ENCODE measurements at regions not wholly inside any gene's neighbourhood (a gene's known extent, or its start where the extent isn't known, plus 50 kb on each side); places are given as distances from the start of the nearest gene placed in this dataset.

DNA sequence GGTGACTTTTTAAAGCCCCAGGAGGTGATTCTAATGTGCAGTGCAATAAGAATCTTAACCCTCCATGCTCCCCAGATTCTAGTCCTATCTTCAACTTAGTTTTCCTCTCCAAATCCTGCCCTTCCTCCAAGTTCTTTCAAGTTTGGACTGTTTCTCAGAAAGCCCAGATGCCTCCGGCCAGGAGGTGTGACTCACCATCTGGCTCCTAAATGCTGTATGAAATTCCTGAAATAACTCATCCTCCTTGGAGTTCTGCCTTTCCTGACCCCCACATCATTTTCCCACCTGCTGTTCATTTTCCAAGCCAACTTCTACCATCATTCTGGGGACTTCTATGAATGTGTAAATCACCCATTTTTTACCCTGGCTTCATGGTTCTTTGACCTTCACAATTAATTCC is 118.2 kb upstream of the NOL4 start:
- ChIA-PET POLR2A (ENCODE audit: partially characterized antibody) (no interaction called here), CTCF (ENCODE audit: partially characterized antibody) (interaction anchor here (0.7 kb wide), 1 partner anchor 29 kb away, joined by 4 read pairs; no protein-coding TSS in a partner anchor)
- no peak for DNase-seq (ENCODE audit: low read depth in 1 of 2, low spot score in 2 of 2)
- no peak overlapping the region for H4K5ac ChIP-seq (ENCODE audit: insufficient read length, low read depth, low read length)
- no peak overlapping the region for H2BK120ac ChIP-seq (replicated peaks; ENCODE audit: low read depth, low read length)
- H2BK12ac ChIP-seq (ENCODE audit: low read depth, low read length) = no peak overlapping the region
- no peak overlapping the region for H3K4ac ChIP-seq (replicated peaks; ENCODE audit: insufficient read length, low read depth, low read length)
- no peak overlapping the region for H4K8ac ChIP-seq (ENCODE audit: extremely low read depth, insufficient read depth, low read length)
- no peak overlapping the region for H3K27ac ChIP-seq (ENCODE audit: low read depth, low read length)
- no peak for FAIRE-seq
- no peak overlapping the region for H3K56ac ChIP-seq (replicated peaks; ENCODE audit: insufficient read length, low read depth, low read length)
- no peak overlapping the region for H2BK15ac ChIP-seq (ENCODE audit: low read length)
- H3K27me3 ChIP-seq (replicated peaks in 1 of 4; ENCODE audit: control insufficient read depth in 3 of 4, extremely low read depth in 1 of 4, insufficient read depth in 3 of 4, low read length in 3 of 4) = no peaks in the 10 kb centered on the region
- H3K9ac ChIP-seq (replicated peaks in 1 of 4; ENCODE audit: extremely low read depth in 1 of 4, low read depth in 3 of 4, low read length in 3 of 4) = no peak overlapping the region
- no peak overlapping the region for H3K14ac ChIP-seq (ENCODE audit: insufficient read length)
- WGBS, 2 experiments (ENCODE audit: extremely low coverage in 1 of 2, insufficient coverage in 1 of 2, insufficient read length in 1 of 2, insufficient replicate concordance in 2 of 2, low coverage in 1 of 2, low lambda C conversion rate in 2 of 2, missing lambda C conversion rate in 1 of 2) = 89% methylated on average over 1 of the region's 1 CpG; no CpG with 5 or more reads in 1 of the 2 experiments
- peak overlapping the region; percentile 30; the same call in 1 of the 2 replicates for H2AFZ ChIP-seq (ENCODE audit: low read length)
- H3K79me1 ChIP-seq (ENCODE audit: low read depth, low read length) = no peaks in the 10 kb centered on the region
- no peak overlapping the region for H2AK5ac ChIP-seq (ENCODE audit: low read depth, low read length)
- H3K23ac ChIP-seq (ENCODE audit: insufficient read length) = no peak overlapping the region
- no peak overlapping the region for H2BK20ac ChIP-seq (ENCODE audit: low read length)
- H3K9me3 ChIP-seq (ENCODE audit: insufficient read depth in 2 of 2, low read depth in 1 of 2, low read length in 1 of 2) = no peaks in the 10 kb centered on the region
- H3K23me2 ChIP-seq (ENCODE audit: low read depth, low read length) = no peaks in the 10 kb centered on the region
- H2BK5ac ChIP-seq (ENCODE audit: low read depth, low read length) = no peak overlapping the region
- no peaks in the 10 kb centered on the region for H3K36me3 ChIP-seq (ENCODE audit: control insufficient read depth in 2 of 4, insufficient read depth in 4 of 4, low read length in 3 of 4)
- H4K20me1 ChIP-seq (replicated peaks in 1 of 2; ENCODE audit: control insufficient read depth in 1 of 2, insufficient read depth in 2 of 2, low read length in 2 of 2) = no peaks in the 10 kb centered on the region
- no peaks in the 10 kb centered on the region for H3K79me2 ChIP-seq (ENCODE audit: control insufficient read depth in 1 of 2, insufficient read depth in 2 of 2, low read length in 2 of 2)
- no peak overlapping the region for H3K4me2 ChIP-seq (ENCODE audit: insufficient read depth in 1 of 2, low read depth in 2 of 2, low read length in 2 of 2)
- no peak overlapping the region for H3K4me3 ChIP-seq (ENCODE audit: extremely low read depth in 1 of 4, insufficient read depth in 2 of 4, low read depth in 3 of 4, low read length in 4 of 4)
- no peak overlapping the region for H4K91ac ChIP-seq (replicated peaks; ENCODE audit: insufficient read length, low read length)
- H3K18ac ChIP-seq (ENCODE audit: extremely low read depth, low read length) = no peak overlapping the region
- no peaks in the 10 kb centered on the region for H3K4me1 ChIP-seq (replicated peaks in 1 of 4; ENCODE audit: control insufficient read depth in 3 of 4, insufficient read depth in 4 of 4, low read length in 3 of 4)
- TF ChIP-seq KDM4A (IDR thresholded peaks at IDR 0.05; ENCODE audit: low read depth, low read length, severe bottlenecking) = no peak
- TF ChIP-seq SP1 (IDR thresholded peaks at IDR 0.05; ENCODE audit: low read depth, low read length) = no peak
- TF ChIP-seq SUZ12 (IDR thresholded peaks at IDR 0.05; ENCODE audit: low read length) = no peak
- no peak for TF ChIP-seq HDAC2 (IDR thresholded peaks at IDR 0.05; ENCODE audit: borderline replicate concordance in 1 of 2, low read depth in 2 of 2, low read length in 2 of 2)
- TF ChIP-seq KDM1A (IDR thresholded peaks at IDR 0.05; ENCODE audit: borderline replicate concordance, low read length) = no peak
- TF ChIP-seq SP2 (IDR thresholded peaks at IDR 0.05; ENCODE audit: low read length) = no peak
- TF ChIP-seq EGR1 (IDR thresholded peaks at IDR 0.05; ENCODE audit: borderline replicate concordance, low read depth, low read length) = no peak
- no peak for TF ChIP-seq BRCA1 (IDR thresholded peaks at IDR 0.05; ENCODE audit: low read depth, low read length)
- TF ChIP-seq TAF7 (optimal IDR thresholded peaks at IDR 0.05; ENCODE audit: borderline replicate concordance, low read depth, low read length) = no peak
- no peak for TF ChIP-seq JUND (IDR thresholded peaks at IDR 0.05; ENCODE audit: low read length)
- no peak for TF ChIP-seq SIN3A (conservative IDR thresholded peaks at IDR 0.05 in 1 of 2, IDR thresholded peaks at IDR 0.05 in 1 of 2; ENCODE audit: low read depth in 1 of 2, low read length in 2 of 2)
- TF ChIP-seq ZNF274 (IDR thresholded peaks at IDR 0.05; ENCODE audit: borderline replicate concordance, extremely low read depth, low read length) = no peak
- TF ChIP-seq RXRA (IDR thresholded peaks at IDR 0.05; ENCODE audit: insufficient read depth, low read depth, low read length) = no peak
- TF ChIP-seq KDM5A (IDR thresholded peaks at IDR 0.05; ENCODE audit: low read length) = no peak
